Activated CD8-positive, alpha-beta T cell treated with anti-CD3 and anti-CD28 coated beads for 36 hours (primary cell): ENCODE measurements at regions not wholly inside any gene's neighbourhood (a gene's known extent, or its start where the extent isn't known, plus 50 kb on each side); places are given as distances from the start of the nearest gene placed in this dataset.

ENCODE experiments used
- ATAC-seq: fragments of 200-7000 bp; cut with Tn5 transposase; one replicate; pipeline ENCODE4 v1.10.0; 2021; ENCODE audit warnings: mild to moderate bottlenecking, moderate library complexity
- CTCF ChIA-PET: fragments of 350-600 bp; sonication (Branson Sonifier 250); formaldehyde crosslinking; loops from one replicate; lab custom pipeline; 2021; ENCODE audit warnings: antibody characterized with exemption; lab: Charles Lee
- POLR2A ChIA-PET: fragments of 350-600 bp; sonication (Branson Sonifier 250); formaldehyde crosslinking; loops from one replicate; lab custom pipeline; 2021; ENCODE audit warnings: antibody characterized with exemption; lab: Charles Lee
- DNase-seq: peaks from one replicate; pipeline ENCODE4 v3.0.0-alpha.2; 2020
- H3K27ac Mint-ChIP-seq: one replicate; pipeline ENCODE4 v1.8.0; 2021; ENCODE audit warnings: mild to moderate bottlenecking, mixed read lengths
- H3K27me3 Mint-ChIP-seq: one replicate; pipeline ENCODE4 v1.8.0; 2021; ENCODE audit warnings: mixed read lengths
- H3K36me3 Mint-ChIP-seq: one replicate; pipeline ENCODE4 v1.8.0; 2021; ENCODE audit warnings: low read depth, mixed read lengths
- H3K4me1 Mint-ChIP-seq: one replicate; pipeline ENCODE4 v1.8.0; 2021; ENCODE audit warnings: low read depth, mixed read lengths
- H3K4me3 Mint-ChIP-seq: one replicate; pipeline ENCODE4 v1.8.0; 2021; ENCODE audit warnings: mild to moderate bottlenecking, moderate library complexity, mixed read lengths
- H3K9me3 Mint-ChIP-seq: one replicate; pipeline ENCODE4 v1.8.0; 2021; ENCODE audit warnings: mixed read lengths
- CTCF ChIP-seq: fragments of 200-600 bp; IDR thresholded peaks from one replicate; pipeline ENCODE4 v1.8.0; 2022; ENCODE audit warnings: antibody characterized with exemption, mild to moderate bottlenecking
- intact Hi-C: fragments of 100-400 bp; cut with micrococcal nuclease; formaldehyde crosslinking; loops from one replicate; pipeline ENCODE4 v1.10.0; 2022

- no peaks in the 10 kb centered on the region for H3K4me1 Mint-ChIP-seq
- no peaks in the 10 kb centered on the region for H3K9me3 Mint-ChIP-seq
- no peaks in the 10 kb centered on the region for H3K36me3 Mint-ChIP-seq
- peak; percentile 77 for DNase-seq
- intact Hi-C loops: no loop called here
- peaks cover 2% of the 10 kb centered on the region for H3K27me3 Mint-ChIP-seq
- peak overlapping the region; percentile 77 for H3K4me3 Mint-ChIP-seq
- ChIA-PET POLR2A (no interaction called here), CTCF (interaction anchor here (1.5 kb wide), 1 partner anchor 263 kb away, joined by 4 read pairs; no protein-coding TSS in a partner anchor)
- peak overlapping the region; percentile 93 for H3K27ac Mint-ChIP-seq
- no peak for TF ChIP-seq CTCF
- peak; percentile 71 for ATAC-seq
Observed at GRCh38 chr2:118309946-118310680, 221.8 kb downstream of the INSIG2 start.

GRCh38 chr2:118309257-118309945, 221.1 kb downstream of the INSIG2 start:
- no peaks in the 10 kb centered on the region for H3K9me3 Mint-ChIP-seq
- H3K27me3 Mint-ChIP-seq: peaks cover 2% of the 10 kb centered on the region
- H3K27ac Mint-ChIP-seq: peak overlapping the region; percentile 93
- no peaks in the 10 kb centered on the region for H3K4me1 Mint-ChIP-seq
- no peak for TF ChIP-seq CTCF
- DNase-seq (peak; percentile 3), ATAC-seq (no peak)
- POLR2A ChIA-PET: no interaction called here
- H3K4me3 Mint-ChIP-seq: peak overlapping the region; percentile 77
- intact Hi-C loops: no loop called here
- CTCF ChIA-PET: interaction anchor here (1.5 kb wide), 1 partner anchor 263 kb away, joined by 4 read pairs; no protein-coding TSS in a partner anchor
- H3K36me3 Mint-ChIP-seq: no peaks in the 10 kb centered on the region

DNA sequence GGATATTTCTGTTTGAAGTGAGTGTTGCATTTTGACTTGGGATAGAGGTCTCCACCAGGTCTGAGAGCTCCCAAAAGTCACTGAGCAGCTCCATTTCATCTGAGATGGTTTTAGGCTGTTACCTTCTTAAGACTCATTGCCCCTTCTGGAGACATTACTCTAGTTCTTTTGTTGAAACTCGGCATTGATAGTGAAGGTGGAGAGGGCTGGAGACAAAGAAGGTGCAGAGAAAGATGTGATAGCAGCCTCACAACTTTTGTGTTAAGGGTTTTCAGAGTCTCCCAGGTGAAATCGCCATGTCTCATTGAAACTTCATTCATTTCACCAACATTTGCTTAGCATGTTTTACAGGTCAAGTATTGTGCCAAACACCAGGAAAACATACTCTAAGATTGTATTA, 219.6 kb downstream of the INSIG2 start:
- Mint-ChIP-seq H3K36me3 (no peaks in the 10 kb centered on the region), H3K9me3 (no peaks in the 10 kb centered on the region), H3K4me3 (no peak overlapping the region), H3K27me3 (no peaks in the 10 kb centered on the region), H3K4me1 (no peaks in the 10 kb centered on the region), H3K27ac (no peak overlapping the region)
- intact Hi-C loops: no loop called here
- ChIA-PET POLR2A (no interaction called here), CTCF (no interaction called here)
- no peak for TF ChIP-seq CTCF
- DNase-seq: no peak
- ATAC-seq: no peak

DNA sequence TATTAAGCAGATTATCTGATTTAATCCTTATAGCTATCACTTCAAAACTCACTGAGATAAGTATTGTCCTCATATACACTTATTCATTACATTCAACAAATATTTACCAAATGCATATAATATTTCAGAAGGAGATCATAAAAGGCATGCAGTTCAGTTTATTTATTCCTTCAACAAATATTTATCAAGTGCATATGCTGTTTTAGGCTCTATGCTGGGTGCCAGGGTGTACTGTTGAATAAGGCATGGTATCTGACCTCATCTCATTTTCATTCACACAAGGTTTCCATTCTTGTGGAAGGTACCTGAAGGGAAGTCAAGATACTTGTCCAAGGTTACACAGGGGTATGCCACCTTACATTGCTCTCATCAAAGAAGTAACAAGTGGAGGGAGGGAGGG, 213.0 kb downstream of the INSIG2 start:
- ChIA-PET CTCF (no interaction called here), POLR2A (no interaction called here)
- Mint-ChIP-seq H3K4me1 (no peaks in the 10 kb centered on the region), H3K9me3 (no peaks in the 10 kb centered on the region), H3K27ac (no peak overlapping the region), H3K36me3 (no peaks in the 10 kb centered on the region), H3K4me3 (no peak overlapping the region), H3K27me3 (peaks cover 11% of the 10 kb centered on the region)
- ATAC-seq (no peak), DNase-seq (no peak)
- TF ChIP-seq CTCF: no peak
- intact Hi-C loops: no loop called here

GRCh38 chr2:118300832-118301231, 212.6 kb downstream of the INSIG2 start:
- H3K4me3 Mint-ChIP-seq: no peak overlapping the region
- no peaks in the 10 kb centered on the region for H3K4me1 Mint-ChIP-seq
- peaks cover 14% of the 10 kb centered on the region for H3K27me3 Mint-ChIP-seq
- ATAC-seq (no peak), DNase-seq (no peak)
- CTCF ChIA-PET: no interaction called here
- H3K27ac Mint-ChIP-seq: no peak overlapping the region
- intact Hi-C loops: no loop called here
- POLR2A ChIA-PET: no interaction called here
- H3K9me3 Mint-ChIP-seq: no peaks in the 10 kb centered on the region
- TF ChIP-seq CTCF: no peak
- H3K36me3 Mint-ChIP-seq: no peaks in the 10 kb centered on the region
